ENCODE measurements at regions not wholly inside any gene's neighbourhood (a gene's known extent, or its start where the extent isn't known, plus 50 kb on each side); places are given as distances from the start of the nearest gene placed in this dataset.
"Not testable (repeated sequence)": the region's sequence is repeated elsewhere in the genome, so short reads cannot be mapped to it uniquely, and the experiment has no call there.

- no peaks in the 10 kb centered on the region for H3K4me1 ChIP-seq
- H3K27me3 ChIP-seq = no peaks in the 10 kb centered on the region
- no peaks in the 10 kb centered on the region for H3K36me3 ChIP-seq
- H3K4me3 ChIP-seq = no peak overlapping the region
- no peak for TF ChIP-seq CTCF (IDR thresholded peaks at IDR 0.05)
- intact Hi-C loops (cut with DNase I) = no loop called here
- no peak for DNase-seq (ENCODE audit: low spot score in 2 of 2)
- H3K27ac ChIP-seq = no peak overlapping the region
- H3K9me3 ChIP-seq = no peaks in the 10 kb centered on the region
Measured at GRCh38 chr16:47976636-47977210, 179.1 kb downstream of the ABCC12 start.

GRCh38 chr16:47974971-47975370, 180.8 kb downstream of the ABCC12 start:
- H3K36me3 ChIP-seq; intact Hi-C loops (cut with DNase I); H3K4me1 ChIP-seq; H3K9me3 ChIP-seq; H3K27me3 ChIP-seq; H3K4me3 ChIP-seq; H3K27ac ChIP-seq; DNase-seq (ENCODE audit: low spot score in 2 of 2): not testable (repeated sequence)

GRCh38 chr16:47973552-47973951, 182.2 kb downstream of the ABCC12 start:
- H3K27ac ChIP-seq = no peak overlapping the region
- no peaks in the 10 kb centered on the region for H3K27me3 ChIP-seq
- intact Hi-C loops (cut with DNase I) = no loop called here
- no peaks in the 10 kb centered on the region for H3K9me3 ChIP-seq
- H3K36me3 ChIP-seq = no peaks in the 10 kb centered on the region
- DNase-seq (ENCODE audit: low spot score in 2 of 2) = no peak
- H3K4me3 ChIP-seq = no peak overlapping the region
- no peaks in the 10 kb centered on the region for H3K4me1 ChIP-seq
- TF ChIP-seq CTCF (IDR thresholded peaks at IDR 0.05) = no peak

GRCh38 chr16:47972246-47972985, 183.4 kb downstream of the ABCC12 start:
- no peak for DNase-seq (ENCODE audit: low spot score in 2 of 2)
- no peaks in the 10 kb centered on the region for H3K4me1 ChIP-seq
- intact Hi-C loops (cut with DNase I) = no loop called here
- no peak overlapping the region for H3K4me3 ChIP-seq
- H3K27me3 ChIP-seq = no peaks in the 10 kb centered on the region
- no peak for TF ChIP-seq CTCF (IDR thresholded peaks at IDR 0.05)
- no peak overlapping the region for H3K27ac ChIP-seq
- H3K9me3 ChIP-seq = no peaks in the 10 kb centered on the region
- H3K36me3 ChIP-seq = no peaks in the 10 kb centered on the region

- intact Hi-C loops (cut with DNase I) = no loop called here
- Histone ChIP-seq H3K9me3 (no peaks in the 10 kb centered on the region), H3K27ac (no peak overlapping the region), H3K27me3 (no peaks in the 10 kb centered on the region), H3K4me3 (no peak overlapping the region), H3K4me1 (no peaks in the 10 kb centered on the region), H3K36me3 (no peaks in the 10 kb centered on the region)
- DNase-seq (ENCODE audit: low spot score in 2 of 2) = no peak
- no peak for TF ChIP-seq CTCF (IDR thresholded peaks at IDR 0.05)
Measured at GRCh38 chr16:47971225-47971624, 184.6 kb downstream of the ABCC12 start.

- Histone ChIP-seq H3K4me3 (no peak overlapping the region), H3K36me3 (no peaks in the 10 kb centered on the region), H3K9me3 (no peaks in the 10 kb centered on the region), H3K27ac (no peak overlapping the region), H3K4me1 (no peaks in the 10 kb centered on the region), H3K27me3 (no peaks in the 10 kb centered on the region)
- TF ChIP-seq CTCF (IDR thresholded peaks at IDR 0.05) = no peak
- intact Hi-C loops (cut with DNase I) = no loop called here
- no peak for DNase-seq (ENCODE audit: low spot score in 2 of 2)
Measured at GRCh38 chr16:47970291-47970931, 185.4 kb downstream of the ABCC12 start.

Data from ascending aorta (tissue), 2 donors.